Stomach (tissue), 8 donors: ENCODE measurements at regions not wholly inside any gene's neighbourhood (a gene's known extent, or its start where the extent isn't known, plus 50 kb on each side); places are given as distances from the start of the nearest gene placed in this dataset.
A peak's percentile ranks its signal among the peaks of the same experiment; 100 is the strongest.

Experiments used
- DNase-seq, 2 donors: peaks; one replicate each; pipeline versions ENCODE4 v3.0.0 to v3.0.0-alpha.2; 2013 to 2019
- H3K27ac ChIP-seq, 5 donors: fragments of 200-600 bp in 4 of 5; sonication (generic) in 4 of 5; one replicate each; pipeline ENCODE4 v1.5.1; 2013 to 2019; ENCODE audit warnings: mild to moderate bottlenecking in 1 of 5, moderate library complexity in 1 of 5
- H3K27me3 ChIP-seq, 3 donors: fragments of 200-600 bp; sonication (generic); one replicate each; pipeline ENCODE4 v1.5.1; 2017 to 2019; ENCODE audit warnings: mixed run types in 1 of 3
- H3K36me3 ChIP-seq, 4 donors: fragments of 200-600 bp; sonication (generic); 1 replicate in 3 of 4; 2 replicates in 1 of 4; pipeline ENCODE4 v1.5.1; 2016 to 2019
- H3K4me1 ChIP-seq, 4 donors: fragments of 200-600 bp; sonication (generic); one replicate each; pipeline ENCODE4 v1.5.1; 2016 to 2019
- H3K4me3 ChIP-seq, 4 donors: fragments of 200-600 bp; sonication (generic) in 3 of 4; one replicate each; pipeline ENCODE4 v1.5.1; 2016 to 2019; ENCODE audit warnings: mild to moderate bottlenecking in 1 of 4
- H3K9me3 ChIP-seq, 4 donors: fragments of 200-600 bp; sonication (generic); one replicate each; pipeline ENCODE4 v1.5.1; 2016 to 2019
- EP300 ChIP-seq: sonication (generic); formaldehyde crosslinking; IDR thresholded peaks from one replicate; pipeline ENCODE4 v1.6.1; 2017; ENCODE audit warnings: antibody characterized with exemption
- POLR2A ChIP-seq, 4 donors: fragments of 450-650 bp; IDR thresholded peaks; one replicate each; pipeline ENCODE4 v1.6.1; 2016; ENCODE audit warnings: antibody characterized with exemption in 4 of 4, control low read depth in 2 of 4, mild to moderate bottlenecking in 1 of 4, moderate library complexity in 1 of 4
- POLR2AphosphoS5 ChIP-seq, 3 donors: sonication (generic); formaldehyde crosslinking; IDR thresholded peaks; one replicate each; pipeline ENCODE4 v1.6.1; 2016; ENCODE audit warnings: antibody characterized with exemption in 3 of 3
- WGBS, 5 donors: extraction: QIAGEN DNeasy Blood & Tissue Kit in 3 of 5; methylation state at CpG; one replicate each; pipeline versions ENCODE4 v1.1.5 to v1.1.7; 2013 to 2018; 5-methylcytosine and 5-hydroxymethylcytosine counted together
- intact Hi-C: fragments of 100-400 bp; cut with DNase I; formaldehyde crosslinking; loops from one replicate; pipeline ENCODE4 v1.15.1; 2023; ENCODE audit warnings: low total_unique reads
- TF ChIP-seq, protein P1 (sequence below), 7 experiments: fragments of 450-650 bp in 4 of 7; fragments of 200-600 bp in 3 of 7; sonication (generic) in 3 of 7; IDR thresholded peaks; one replicate each; pipeline ENCODE4 v1.5.1; 2016 to 2019; ENCODE audit warnings: antibody characterized with exemption in 7 of 7, control low read depth in 2 of 7, mild to moderate bottlenecking in 1 of 7
- donor health status: healthy with polysubstance abuse.
- donor health status: Bipolar disorder and iron deficiency.
- donor health status: healthy.

DNA sequence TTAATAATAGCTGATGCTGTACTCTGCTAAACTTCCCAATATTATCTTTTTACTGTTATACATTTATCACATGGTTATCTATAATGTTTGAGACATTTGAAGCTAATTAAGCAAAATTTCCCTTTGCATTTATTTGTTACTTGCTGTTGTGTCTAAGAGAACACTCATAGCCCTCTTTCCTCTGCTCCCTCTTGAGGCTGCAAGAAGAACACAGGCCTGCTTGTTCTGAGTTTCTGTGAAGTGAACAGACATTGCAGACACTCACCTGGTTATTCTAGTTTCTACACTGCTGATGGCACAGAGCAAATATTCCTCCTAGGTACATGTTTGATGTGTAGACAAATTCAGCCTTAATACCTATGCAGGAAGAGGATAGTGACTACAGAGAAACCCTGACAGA is 367.8 kb downstream of the GASK1B start:
- intact Hi-C loops = no loop called here
- Histone ChIP-seq H3K9me3 (peaks cover 0 to 3% (median 1%) of the 10 kb centered on the region in 4 donors), H3K4me3 (no peak overlapping the region), H3K27me3 (no peaks in the 10 kb centered on the region), H3K27ac (peak overlapping the region in 1 of 5 donors; percentile 69), H3K36me3 (no peaks in the 10 kb centered on the region), H3K4me1 (peaks cover 0 to 38% (median 7%) of the 10 kb centered on the region in 4 donors)
- DNase-seq = peak in 1 of 2 donors; percentile 52
- no peak for TF ChIP-seq EP300
- TF ChIP-seq, protein P1, sequence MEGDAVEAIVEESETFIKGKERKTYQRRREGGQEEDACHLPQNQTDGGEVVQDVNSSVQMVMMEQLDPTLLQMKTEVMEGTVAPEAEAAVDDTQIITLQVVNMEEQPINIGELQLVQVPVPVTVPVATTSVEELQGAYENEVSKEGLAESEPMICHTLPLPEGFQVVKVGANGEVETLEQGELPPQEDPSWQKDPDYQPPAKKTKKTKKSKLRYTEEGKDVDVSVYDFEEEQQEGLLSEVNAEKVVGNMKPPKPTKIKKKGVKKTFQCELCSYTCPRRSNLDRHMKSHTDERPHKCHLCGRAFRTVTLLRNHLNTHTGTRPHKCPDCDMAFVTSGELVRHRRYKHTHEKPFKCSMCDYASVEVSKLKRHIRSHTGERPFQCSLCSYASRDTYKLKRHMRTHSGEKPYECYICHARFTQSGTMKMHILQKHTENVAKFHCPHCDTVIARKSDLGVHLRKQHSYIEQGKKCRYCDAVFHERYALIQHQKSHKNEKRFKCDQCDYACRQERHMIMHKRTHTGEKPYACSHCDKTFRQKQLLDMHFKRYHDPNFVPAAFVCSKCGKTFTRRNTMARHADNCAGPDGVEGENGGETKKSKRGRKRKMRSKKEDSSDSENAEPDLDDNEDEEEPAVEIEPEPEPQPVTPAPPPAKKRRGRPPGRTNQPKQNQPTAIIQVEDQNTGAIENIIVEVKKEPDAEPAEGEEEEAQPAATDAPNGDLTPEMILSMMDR (IDR thresholded peaks at IDR 0.05) = peak in 5 of 7 experiments; percentile 14 to 56 (median 29)

DNA sequence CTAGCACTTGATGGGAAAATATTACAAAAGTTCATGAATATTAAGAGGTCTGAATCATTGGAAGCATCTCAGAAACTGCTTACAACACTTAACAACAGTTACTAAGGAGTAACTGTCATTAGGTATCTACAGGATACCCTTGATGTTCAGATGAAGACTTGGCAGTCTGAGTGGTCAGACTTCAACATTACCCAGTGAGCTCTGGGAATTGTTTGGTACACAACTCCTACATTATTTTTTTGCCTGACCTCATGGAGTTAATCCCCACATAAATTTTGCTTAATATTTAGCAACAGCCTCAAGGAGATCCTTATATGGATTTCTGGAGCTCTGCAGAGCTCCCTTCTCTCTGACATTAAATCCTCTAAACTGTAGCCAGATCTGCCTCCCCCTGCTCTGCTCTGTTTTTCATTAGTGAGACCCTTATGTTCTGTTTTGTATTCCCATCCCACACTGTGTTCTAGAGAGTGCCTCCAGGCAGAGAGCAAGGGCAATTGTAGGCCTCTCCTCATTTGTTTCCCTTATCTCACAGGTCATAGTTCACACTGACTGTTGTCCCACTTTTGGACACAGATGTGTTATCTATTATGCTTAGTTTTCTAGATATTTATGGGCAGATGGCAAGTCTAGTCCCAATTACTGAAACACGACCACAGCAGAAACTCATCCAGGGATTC is 368.8 kb downstream of the GASK1B start:
- TF ChIP-seq EP300 = no peak
- TF ChIP-seq POLR2AphosphoS5 (IDR thresholded peaks at IDR 0.05) = no peak
- no peak for TF ChIP-seq POLR2A (IDR thresholded peaks at IDR 0.05)
- TF ChIP-seq, protein P1 (IDR thresholded peaks at IDR 0.05) = no peak
- Histone ChIP-seq H3K9me3 (peaks cover 0 to 3% (median 1%) of the 10 kb centered on the region in 4 donors), H3K27me3 (no peaks in the 10 kb centered on the region), H3K27ac (peak overlapping the region in 2 of 5 donors; percentile 21 to 69), H3K36me3 (no peaks in the 10 kb centered on the region), H3K4me1 (peaks cover 0 to 28% (median 2%) of the 10 kb centered on the region in 4 donors), H3K4me3 (no peak overlapping the region)
- intact Hi-C loops = no loop called here
- peak in 1 of 2 donors; percentile 50 for DNase-seq
- WGBS, 5 donors = 28 to 57% (median 43%) methylated on average over 1 of the region's 1 CpG

DNA sequence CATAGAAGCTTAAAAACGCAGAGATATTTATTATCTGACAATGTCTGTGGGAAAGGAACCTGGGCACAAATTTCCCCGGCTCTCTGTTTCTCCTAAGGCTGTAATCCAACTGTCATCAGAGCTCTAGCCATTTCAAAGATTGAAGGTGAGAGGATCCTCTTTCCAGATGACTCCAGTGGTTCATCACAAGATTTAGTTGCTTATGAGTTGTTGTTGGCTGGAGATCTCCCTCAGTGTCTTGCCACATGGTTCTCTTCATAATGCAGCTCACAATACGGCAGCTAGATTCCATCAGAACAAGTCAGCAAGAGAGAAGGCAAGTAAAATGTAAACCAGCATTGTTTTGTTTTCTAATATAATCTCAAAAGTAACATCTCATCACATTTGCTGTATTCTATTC is 369.4 kb downstream of the GASK1B start:
- H3K9me3 ChIP-seq = peaks cover 0 to 3% (median under 1%) of the 10 kb centered on the region in 4 donors
- no peaks in the 10 kb centered on the region for H3K27me3 ChIP-seq
- no peak overlapping the region for H3K4me3 ChIP-seq
- no peaks in the 10 kb centered on the region for H3K36me3 ChIP-seq
- TF ChIP-seq EP300 (no peak), POLR2A (IDR thresholded peaks at IDR 0.05) (no peak), POLR2AphosphoS5 (IDR thresholded peaks at IDR 0.05) (no peak)
- TF ChIP-seq, protein P1 (IDR thresholded peaks at IDR 0.05) = no peak
- peak in 1 of 2 donors; percentile 37 for DNase-seq
- H3K27ac ChIP-seq = peak overlapping the region in 1 of 5 donors; percentile 69
- intact Hi-C loops = no loop called here
- peaks cover 0 to 25% (median 0%) of the 10 kb centered on the region in 4 donors for H3K4me1 ChIP-seq
- 58 to 81% (median 67%) methylated on average over 3 of the region's 3 CpGs for WGBS, 5 donors

DNA sequence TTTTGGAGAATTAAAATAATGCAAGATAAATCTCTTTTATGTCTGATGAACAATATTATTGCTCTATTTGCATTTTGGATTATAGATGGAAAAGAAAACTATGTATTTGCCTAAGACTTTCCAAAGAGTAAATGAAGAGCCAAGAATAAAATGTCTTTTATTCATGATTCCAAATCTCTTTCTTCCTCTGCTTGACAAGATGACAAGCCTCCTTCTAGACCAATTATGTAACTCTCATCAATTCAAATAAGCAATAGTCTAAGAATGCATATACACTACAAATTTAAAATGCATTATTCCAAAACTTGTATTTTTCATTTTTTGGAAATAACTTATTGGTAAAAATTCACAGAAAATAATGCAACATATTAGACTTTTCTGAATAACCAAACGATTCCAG is 377.3 kb downstream of the GASK1B start:
- intact Hi-C loops = no loop called here
- no peak for DNase-seq
- H3K4me1 ChIP-seq = no peaks in the 10 kb centered on the region
- TF ChIP-seq, protein P1 (IDR thresholded peaks at IDR 0.05) = no peak
- no peak overlapping the region for H3K27ac ChIP-seq
- 25 to 43% (median 31%) methylated on average over 1 of the region's 1 CpG for WGBS, 5 donors
- no peaks in the 10 kb centered on the region for H3K36me3 ChIP-seq
- H3K9me3 ChIP-seq = no peaks in the 10 kb centered on the region
- H3K4me3 ChIP-seq = no peak overlapping the region
- H3K27me3 ChIP-seq = no peaks in the 10 kb centered on the region
